ENCODE measurements at regions not wholly inside any gene's neighbourhood (a gene's known extent, or its start where the extent isn't known, plus 50 kb on each side); places are given as distances from the start of the nearest gene placed in this dataset.

- no peak for TF ChIP-seq CTCF (IDR thresholded peaks at IDR 0.05; ENCODE audit: insufficient read depth in 1 of 2, low read depth in 1 of 2, low read length in 1 of 2, severe bottlenecking in 1 of 2, unreplicated experiment in 1 of 2)
- no peaks in the 10 kb centered on the region for H3K27me3 ChIP-seq (replicated peaks; ENCODE audit: control insufficient read depth, insufficient read depth, low read length)
- no peak overlapping the region for H3K27ac Mint-ChIP-seq (ENCODE audit: unreplicated experiment)
- BruUV-seq (replicated peaks) = no TSS peak
- no peaks in the 10 kb centered on the region for H3K4me1 Mint-ChIP-seq (ENCODE audit: low read depth, unreplicated experiment)
- no peaks in the 10 kb centered on the region for H3K4me1 ChIP-seq
- ChIA-PET POLR2A (no interaction called here), CTCF (no interaction called here)
- no peak overlapping the region for H3K4me3 Mint-ChIP-seq (ENCODE audit: unreplicated experiment)
- no peaks in the 10 kb centered on the region for H3K9me3 Mint-ChIP-seq (ENCODE audit: unreplicated experiment)
- H3K4me3 ChIP-seq (ENCODE audit: low read depth, low read length) = no peak overlapping the region
- intact Hi-C loops (cut with micrococcal nuclease; ENCODE audit: unreplicated experiment) = no loop called here
- no peaks in the 10 kb centered on the region for H3K36me3 Mint-ChIP-seq (ENCODE audit: insufficient read depth, unreplicated experiment)
- no peaks in the 10 kb centered on the region for H3K36me3 ChIP-seq (ENCODE audit: control insufficient read depth, insufficient read depth, low read length)
- DNase-seq = no peak
- no peaks in the 10 kb centered on the region for H3K9me3 ChIP-seq
- H3K27me3 Mint-ChIP-seq (ENCODE audit: insufficient read depth, unreplicated experiment) = peaks cover 16% of the 10 kb centered on the region
Measured at GRCh38 chr5:111859533-111860270, 102.7 kb upstream of the NREP start.

DNA sequence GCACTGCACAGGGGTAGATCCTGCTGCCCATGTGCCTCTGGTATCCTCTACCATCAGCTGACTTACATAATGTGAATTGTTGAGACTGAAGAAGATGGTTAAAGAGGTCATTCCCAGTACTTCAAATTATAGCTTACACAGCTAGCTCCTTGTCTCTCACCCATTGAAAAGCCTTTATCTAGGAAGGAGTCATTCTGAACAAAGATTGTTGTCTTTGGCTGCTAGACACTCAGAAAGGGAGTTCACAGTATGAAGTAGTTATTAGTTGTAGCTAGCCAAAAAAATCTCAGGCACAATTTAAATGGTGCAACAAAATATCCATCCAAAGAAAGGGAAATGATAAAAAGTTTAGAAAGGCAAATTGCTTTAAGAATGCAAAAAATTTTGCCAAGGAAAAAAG is 102.0 kb upstream of the NREP start:
- H3K4me3 Mint-ChIP-seq (ENCODE audit: unreplicated experiment) = no peak overlapping the region
- intact Hi-C loops (cut with micrococcal nuclease; ENCODE audit: unreplicated experiment) = no loop called here
- TF ChIP-seq CTCF (IDR thresholded peaks at IDR 0.05; ENCODE audit: insufficient read depth in 1 of 2, low read depth in 1 of 2, low read length in 1 of 2, severe bottlenecking in 1 of 2, unreplicated experiment in 1 of 2) = no peak
- Histone ChIP-seq H3K4me3 (ENCODE audit: low read depth, low read length) (no peak overlapping the region), H3K36me3 (ENCODE audit: control insufficient read depth, insufficient read depth, low read length) (no peaks in the 10 kb centered on the region), H3K4me1 (no peaks in the 10 kb centered on the region), H3K9me3 (no peaks in the 10 kb centered on the region), H3K27me3 (replicated peaks; ENCODE audit: control insufficient read depth, insufficient read depth, low read length) (no peaks in the 10 kb centered on the region)
- peaks cover 16% of the 10 kb centered on the region for H3K27me3 Mint-ChIP-seq (ENCODE audit: insufficient read depth, unreplicated experiment)
- DNase-seq = no peak
- H3K9me3 Mint-ChIP-seq (ENCODE audit: unreplicated experiment) = no peaks in the 10 kb centered on the region
- ChIA-PET POLR2A (no interaction called here), CTCF (no interaction called here)
- H3K4me1 Mint-ChIP-seq (ENCODE audit: low read depth, unreplicated experiment) = no peaks in the 10 kb centered on the region
- H3K27ac Mint-ChIP-seq (ENCODE audit: unreplicated experiment) = no peak overlapping the region
- BruUV-seq (replicated peaks) = no TSS peak
- no peaks in the 10 kb centered on the region for H3K36me3 Mint-ChIP-seq (ENCODE audit: insufficient read depth, unreplicated experiment)

GRCh38 chr5:111857623-111858022 is 100.6 kb upstream of the NREP start:
- no TSS peak for BruUV-seq (replicated peaks)
- ChIA-PET POLR2A (no interaction called here), CTCF (no interaction called here)
- no peak overlapping the region for H3K4me3 ChIP-seq (ENCODE audit: low read depth, low read length)
- no peaks in the 10 kb centered on the region for H3K9me3 ChIP-seq
- Mint-ChIP-seq H3K27ac (ENCODE audit: unreplicated experiment) (no peak overlapping the region), H3K27me3 (ENCODE audit: insufficient read depth, unreplicated experiment) (peaks cover 9% of the 10 kb centered on the region), H3K4me1 (ENCODE audit: low read depth, unreplicated experiment) (no peaks in the 10 kb centered on the region), H3K36me3 (ENCODE audit: insufficient read depth, unreplicated experiment) (no peaks in the 10 kb centered on the region), H3K9me3 (ENCODE audit: unreplicated experiment) (no peaks in the 10 kb centered on the region), H3K4me3 (ENCODE audit: unreplicated experiment) (no peak overlapping the region)
- H3K36me3 ChIP-seq (ENCODE audit: control insufficient read depth, insufficient read depth, low read length) = no peaks in the 10 kb centered on the region
- intact Hi-C loops (cut with micrococcal nuclease; ENCODE audit: unreplicated experiment) = loop anchor here (2.0 kb wide), 1 partner anchor 289 kb away; no protein-coding TSS in a partner anchor
- H3K27me3 ChIP-seq (replicated peaks; ENCODE audit: control insufficient read depth, insufficient read depth, low read length) = no peaks in the 10 kb centered on the region
- no peaks in the 10 kb centered on the region for H3K4me1 ChIP-seq
- TF ChIP-seq CTCF (IDR thresholded peaks at IDR 0.05; ENCODE audit: insufficient read depth in 1 of 2, low read depth in 1 of 2, low read length in 1 of 2, severe bottlenecking in 1 of 2, unreplicated experiment in 1 of 2) = no peak
- DNase-seq = no peak

Data from Caco-2 (cell line).